ENCODE measurements at regions not wholly inside any gene's neighbourhood (a gene's known extent, or its start where the extent isn't known, plus 50 kb on each side); places are given as distances from the start of the nearest gene placed in this dataset.
"Not testable (repeated sequence)": the region's sequence is repeated elsewhere in the genome, so short reads cannot be mapped to it uniquely, and the experiment has no call there.

DNA sequence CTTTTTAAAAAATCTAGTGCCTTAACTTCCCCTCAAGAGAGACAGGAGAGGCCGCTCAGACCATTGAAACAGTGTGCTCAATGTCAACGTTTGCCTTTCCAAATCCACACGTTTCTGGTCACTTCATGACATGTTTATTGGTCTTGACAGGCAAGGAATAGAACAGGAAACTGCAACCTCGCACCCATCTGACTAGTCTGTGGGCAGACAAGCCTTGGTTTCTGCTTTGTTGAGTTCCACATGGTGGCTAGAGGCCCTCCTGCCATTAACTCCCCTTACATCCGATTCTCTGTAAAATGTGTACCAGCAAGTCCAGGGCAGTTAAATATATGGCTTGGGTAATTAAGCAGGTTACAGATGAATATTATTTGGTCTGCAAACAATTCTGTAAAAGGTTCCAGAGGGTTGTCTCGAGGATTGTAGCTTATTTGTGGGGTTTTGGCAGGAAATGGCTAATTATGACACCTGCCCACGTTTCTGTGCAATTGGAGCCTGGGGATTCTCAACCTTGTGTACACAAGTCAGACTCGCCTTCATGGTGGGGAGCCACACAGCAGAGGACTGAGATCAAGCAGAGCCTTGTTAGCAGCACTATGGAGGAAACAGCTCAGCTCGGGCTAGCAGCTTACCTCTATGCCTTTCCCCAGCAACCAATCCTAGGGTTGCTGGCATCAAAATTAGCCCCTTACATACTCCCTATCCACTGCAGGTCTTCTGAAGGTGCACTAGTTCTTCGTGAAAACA, 317.5 kb upstream of the IGF1R start:
- no peak for DNase-seq

DNA sequence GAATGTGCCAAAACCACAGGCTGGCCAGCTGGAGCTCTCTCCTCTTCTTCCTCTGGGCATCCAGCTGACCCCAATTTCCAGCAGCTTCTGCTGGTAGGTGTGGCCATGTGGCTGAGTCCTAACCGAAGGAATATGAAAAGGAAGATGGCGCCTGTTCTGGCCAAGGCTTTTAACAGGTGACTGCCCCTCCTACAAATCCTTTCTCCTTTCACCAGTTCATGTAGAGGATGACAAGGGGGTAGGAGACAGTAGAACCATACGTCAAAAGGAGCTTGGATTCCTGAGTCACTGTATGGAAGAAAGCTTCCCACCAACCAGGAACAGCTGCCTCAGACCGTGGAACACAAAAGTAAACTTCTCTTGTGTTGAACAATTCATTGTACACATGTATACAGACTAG, 316.7 kb upstream of the IGF1R start:
- no peak for DNase-seq

DNA sequence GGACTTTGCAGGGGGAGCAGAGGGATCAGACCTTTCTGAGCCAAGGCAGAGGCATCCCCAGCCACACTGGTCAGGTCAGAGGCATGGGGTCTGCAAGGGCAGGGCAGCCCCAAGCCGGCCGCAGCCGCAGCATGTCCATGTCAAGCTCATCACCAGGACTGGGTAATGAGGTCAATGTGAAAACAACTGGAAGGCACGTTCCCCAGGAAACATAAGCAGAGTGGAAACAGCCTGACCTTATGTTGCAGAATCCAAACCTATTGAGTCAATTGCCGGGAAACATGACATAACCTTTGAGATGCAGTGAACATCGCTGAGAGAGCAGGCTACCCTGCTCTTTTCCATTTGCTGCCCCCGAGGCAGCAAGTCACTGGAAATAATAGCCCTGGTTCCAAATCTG, 315.1 kb upstream of the IGF1R start:
- DNase-seq, result no peak

DNA sequence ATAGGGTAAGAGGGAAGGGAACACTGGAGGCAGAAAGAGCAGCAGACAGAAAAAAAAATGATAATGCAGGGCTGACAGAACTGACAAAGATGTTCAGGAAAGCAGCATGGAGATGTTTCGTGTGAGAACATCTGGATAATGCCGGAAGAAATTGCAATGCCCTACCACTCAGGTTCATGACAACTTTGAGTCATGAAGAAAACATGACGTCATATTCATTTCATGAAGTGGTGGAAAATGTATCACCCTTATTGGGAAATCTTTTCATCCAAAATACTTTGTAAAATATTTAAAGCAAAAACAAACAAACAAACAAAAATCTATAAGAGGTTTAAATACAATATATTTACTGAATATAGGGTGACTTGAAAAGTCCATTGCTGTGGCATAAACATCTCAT, 305.4 kb upstream of the IGF1R start:
- no peak for DNase-seq

DNA sequence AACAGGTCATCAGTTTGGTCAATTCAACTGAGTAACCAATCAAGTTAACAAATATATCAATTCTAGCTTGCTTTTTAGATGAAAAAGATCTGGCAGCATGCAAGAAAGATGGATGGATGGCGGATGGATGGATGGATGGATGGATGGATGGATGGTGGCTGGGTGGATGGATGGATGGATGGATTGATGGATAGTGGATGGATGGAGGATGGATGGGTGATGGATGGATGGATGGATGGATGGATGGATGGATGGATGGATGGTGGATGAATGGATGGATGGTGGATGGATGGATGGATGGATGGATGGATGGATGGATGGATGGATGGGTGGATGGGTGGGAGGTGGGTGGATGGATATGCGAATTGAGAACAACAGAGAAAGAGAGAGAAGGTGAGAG, 303.7 kb upstream of the IGF1R start:
- DNase-seq, result no peak

DNA sequence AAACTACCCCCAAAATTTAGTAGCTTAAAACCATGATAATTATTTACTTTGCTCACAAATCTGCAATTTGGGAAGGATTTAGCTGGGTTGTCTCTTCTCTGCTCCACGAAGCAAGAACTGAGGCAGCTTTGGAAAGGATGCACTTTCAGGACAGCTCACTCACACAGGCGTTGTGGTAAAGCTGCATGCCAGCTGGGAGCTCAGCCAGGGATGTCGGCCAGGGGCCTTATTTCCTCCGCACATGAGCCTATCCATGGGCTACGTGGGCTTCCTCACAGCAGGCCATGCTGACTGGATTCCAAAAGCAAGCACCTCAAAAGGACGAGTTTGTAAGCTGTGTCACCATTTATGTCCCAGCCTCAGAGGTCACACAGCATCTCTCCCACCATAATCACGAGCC, 301.3 kb upstream of the IGF1R start:
- no peak for DNase-seq

DNA sequence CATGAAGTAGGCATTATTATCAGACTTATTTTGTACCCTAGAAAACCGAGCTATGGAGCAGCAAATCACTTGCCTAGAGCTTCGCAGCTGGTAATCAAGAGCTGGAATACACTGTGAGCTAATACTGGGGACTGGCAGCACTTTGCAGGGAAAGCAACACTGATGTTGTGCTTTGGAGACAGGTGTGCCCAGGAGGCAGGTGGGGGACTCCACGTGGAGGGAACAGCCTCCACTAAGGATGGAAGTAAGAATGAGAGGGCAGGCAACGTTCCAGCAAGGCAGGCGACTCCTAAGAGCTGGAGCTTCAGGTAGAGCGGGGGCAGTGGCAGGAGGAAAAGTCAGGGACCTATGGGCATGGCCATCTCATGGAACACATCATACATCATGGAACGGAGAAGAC, 300.5 kb upstream of the IGF1R start:
- no peak for DNase-seq

DNA sequence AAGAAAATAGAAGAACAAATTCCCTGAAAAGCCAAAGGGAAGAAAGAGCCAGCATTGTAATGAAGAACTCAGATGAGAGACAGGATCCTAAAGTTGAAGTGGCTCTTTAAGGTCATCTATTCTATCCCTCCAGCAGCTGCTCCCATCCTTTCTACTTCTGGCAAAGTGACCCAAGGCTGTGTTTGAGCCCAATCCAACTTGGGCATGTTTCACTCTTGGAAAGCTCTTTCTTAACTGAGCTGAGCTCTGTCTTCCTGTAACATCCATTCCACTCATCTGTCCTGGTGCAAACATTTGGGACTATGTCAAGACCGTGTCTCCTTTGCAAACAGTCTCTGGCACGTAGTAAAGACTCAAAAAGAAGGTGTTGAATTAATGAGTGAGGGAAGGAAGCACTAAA, 298.1 kb upstream of the IGF1R start:
- DNase-seq, result no peak

DNA sequence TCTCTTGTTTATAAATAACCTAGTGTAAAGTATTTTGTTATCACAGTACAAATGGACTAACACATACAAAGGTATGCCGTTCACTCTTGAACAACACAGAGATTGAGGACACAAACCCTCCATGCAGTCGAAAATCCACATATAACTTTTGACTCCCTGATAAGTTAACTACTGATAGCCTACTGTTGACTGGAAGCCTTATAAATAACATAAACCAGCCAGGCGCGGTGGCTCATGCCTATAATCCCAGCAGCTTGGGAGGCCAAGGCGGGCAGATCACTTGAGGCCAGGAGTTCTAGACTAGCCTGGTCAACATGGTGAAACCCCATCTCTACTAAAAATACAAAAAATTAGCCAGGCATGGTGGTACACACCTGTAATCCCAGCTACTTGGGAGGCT, 290.1 kb upstream of the IGF1R start:
- DNase-seq, result not testable (repeated sequence)

DNA sequence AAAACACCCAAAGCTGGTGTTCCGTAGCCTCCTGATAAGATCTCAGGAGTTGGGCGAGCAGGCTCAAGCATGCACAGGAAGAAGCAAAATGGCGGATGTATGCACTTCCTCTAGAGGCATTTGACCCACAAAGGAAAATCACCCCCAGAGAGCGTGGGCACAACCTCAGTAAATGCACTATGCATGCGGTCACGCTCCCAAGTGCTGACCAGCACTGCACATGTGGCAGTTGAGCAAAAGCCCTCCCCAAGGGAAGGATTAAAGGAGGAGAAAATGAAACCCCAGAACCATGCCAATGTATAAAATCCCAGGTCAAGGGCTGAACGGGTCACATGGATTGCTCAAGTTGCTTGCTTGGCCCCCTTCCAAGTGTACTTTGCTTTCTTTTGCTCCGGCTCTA, 289.4 kb upstream of the IGF1R start:
- no peak for DNase-seq

DNA sequence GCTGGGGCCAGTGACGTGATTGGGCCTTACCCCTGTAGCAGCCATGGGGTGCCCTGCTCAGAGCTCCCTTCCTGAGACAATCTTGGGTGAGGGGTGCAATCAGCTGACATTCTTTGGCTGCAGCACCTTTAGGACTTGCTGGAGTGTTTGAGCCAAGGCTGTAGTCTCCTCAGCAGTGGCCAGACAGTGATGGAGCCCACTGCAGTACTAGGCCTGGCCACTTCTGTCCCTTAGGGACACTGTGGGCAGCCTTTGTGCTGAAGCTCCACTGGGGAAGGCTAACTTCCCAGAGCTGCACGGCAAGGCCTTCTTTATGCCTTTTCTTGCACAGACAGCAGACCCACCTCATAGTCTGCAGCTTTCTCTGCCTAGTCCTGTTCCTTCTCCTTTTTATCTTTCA, 284.9 kb upstream of the IGF1R start:
- DNase-seq, result no peak

DNA sequence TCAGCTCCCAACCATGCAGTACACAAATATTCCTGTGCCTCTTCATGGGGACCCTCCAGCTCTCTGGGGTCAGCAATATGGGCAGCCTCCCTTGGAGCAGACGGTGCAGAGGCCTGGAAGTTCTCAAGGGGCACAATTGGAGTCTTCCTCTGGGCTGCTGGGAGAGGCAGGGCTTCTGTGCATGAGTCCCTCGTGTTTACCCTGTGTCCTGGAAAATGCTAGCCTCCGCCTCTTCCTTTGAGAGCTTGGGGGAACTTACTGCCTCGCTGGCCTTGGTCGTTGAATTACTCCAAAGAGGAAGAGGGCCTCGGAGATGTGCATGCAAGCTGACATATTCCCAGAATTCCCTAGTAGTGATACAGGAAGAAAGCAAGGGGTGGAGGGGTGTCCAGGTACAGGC, 284.4 kb upstream of the IGF1R start:
- no peak for DNase-seq

DNA sequence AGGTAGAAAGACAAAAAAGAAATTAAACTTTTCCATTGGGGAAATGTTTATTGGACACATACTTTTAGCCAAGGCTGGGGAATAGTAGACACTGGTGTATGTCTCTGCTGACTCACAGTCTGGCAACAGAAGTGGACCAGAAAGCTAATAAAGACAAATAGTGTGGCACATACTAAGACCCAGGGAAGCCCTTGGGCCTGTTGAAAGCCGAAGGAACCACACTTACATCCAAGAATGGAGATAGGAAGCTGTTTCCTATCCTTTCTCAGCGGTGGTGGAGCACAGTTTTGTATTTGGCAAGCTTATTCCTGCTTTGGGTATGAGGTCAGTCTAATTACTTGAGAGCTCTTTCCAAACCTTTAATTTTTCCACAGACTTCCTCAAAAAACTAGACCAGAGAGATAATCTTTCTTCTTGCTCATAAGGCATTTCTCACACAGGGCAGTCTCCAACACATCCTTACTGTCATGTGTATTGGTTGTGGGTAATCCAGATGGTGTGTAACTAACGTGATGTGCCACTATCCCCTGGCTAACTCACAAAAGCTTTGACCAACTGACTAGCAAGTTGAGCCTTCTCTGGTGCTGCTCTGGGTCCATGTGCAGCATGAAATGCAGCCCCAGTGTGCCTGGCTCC, 279.1 kb upstream of the IGF1R start:
- no peak for DNase-seq

DNA sequence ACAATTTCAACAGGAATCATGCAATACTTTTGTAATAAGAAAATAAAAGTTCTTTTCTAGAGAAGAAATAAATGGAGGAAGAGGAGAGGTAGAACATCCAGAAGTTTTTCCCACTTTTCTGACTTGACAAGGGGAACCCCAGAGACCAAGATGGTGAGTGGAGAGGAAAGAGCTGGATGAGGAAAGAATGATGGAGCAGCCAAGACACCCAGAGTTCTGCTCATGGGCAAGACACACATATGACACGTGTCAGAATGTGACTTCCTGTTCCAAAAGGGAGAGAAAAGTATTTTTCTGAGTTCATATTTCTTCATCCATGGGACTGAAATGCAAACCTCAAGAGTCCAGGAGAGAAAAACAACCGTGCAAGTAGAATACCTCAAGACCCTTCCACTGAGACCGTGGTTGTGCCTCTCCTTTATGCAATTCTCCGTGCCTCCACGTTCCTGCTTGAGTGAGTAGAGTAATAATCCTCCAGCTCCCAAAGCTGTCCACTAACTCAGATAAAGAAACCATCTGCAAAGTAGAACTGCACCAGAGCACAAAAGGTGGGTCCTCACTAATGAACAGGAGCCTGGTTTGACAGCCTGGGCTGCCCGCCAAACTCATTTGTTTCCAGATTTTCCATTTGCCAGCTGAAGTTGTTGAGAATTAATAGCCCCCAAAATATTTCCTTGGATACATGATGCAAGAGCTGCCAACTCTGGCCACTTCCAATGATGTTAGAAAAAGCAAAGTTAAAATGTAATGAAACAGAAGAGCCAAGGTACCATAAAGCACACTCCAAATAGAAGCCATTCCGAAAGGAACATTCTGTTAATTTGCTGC, 272.6 kb upstream of the IGF1R start:
- no peak for DNase-seq

DNA sequence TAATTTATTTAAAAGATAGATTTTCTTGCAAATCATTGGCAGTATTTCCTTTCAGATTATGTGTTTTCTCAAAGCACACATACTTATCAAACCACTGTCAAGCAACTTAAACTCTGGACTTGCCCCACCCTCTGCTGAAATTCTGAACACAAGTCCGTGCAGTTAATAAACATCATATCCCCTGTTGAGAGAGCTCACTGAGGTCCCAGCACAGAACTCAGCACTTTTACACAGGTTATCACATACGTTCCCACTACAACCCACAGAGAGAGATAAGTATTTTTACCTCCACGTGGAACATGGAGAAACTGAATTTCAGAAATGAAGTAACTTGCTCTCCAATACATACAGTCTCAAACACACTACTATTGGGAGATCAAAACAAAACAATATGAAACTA, 267.6 kb upstream of the IGF1R start:
- no peak for DNase-seq

DNA sequence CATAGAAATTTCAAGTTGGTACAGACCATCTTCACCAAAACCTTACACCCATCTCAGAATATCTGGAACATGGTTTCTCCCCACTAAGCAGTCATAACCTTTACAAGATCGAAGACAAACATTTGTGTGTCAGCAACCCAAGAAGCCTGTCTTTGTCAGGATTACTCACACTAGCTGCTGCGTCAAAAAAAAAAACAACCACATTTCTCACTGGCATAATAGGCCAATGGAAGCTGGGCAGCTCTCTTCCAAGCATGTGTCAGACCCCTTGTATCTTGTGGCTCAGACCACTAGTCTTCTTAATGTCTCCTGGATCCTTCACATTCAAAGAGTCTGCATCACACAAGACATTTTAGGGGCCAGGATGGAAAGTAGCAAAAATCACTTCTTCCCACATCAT, 266.9 kb upstream of the IGF1R start:
- no peak for DNase-seq

DNA sequence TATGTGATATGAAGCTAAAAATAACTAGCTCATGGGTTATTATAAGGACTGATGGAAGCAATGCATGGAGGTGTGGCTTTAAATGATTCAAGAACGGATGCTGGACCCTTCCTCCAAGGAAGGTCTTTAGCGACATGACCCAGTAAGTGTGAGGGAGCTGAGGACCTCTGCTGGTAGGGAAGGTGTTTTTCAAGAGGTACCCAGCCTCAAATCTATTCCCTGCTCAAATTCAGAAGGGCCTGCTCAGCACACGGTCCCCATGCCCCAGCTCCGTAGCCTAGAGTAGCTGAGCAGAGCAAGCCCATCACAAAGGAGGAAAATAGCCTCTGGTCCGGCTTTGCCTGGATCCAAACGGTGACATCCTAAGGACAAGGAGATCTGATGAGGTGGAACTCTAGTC, 266.2 kb upstream of the IGF1R start:
- no peak for DNase-seq

DNA sequence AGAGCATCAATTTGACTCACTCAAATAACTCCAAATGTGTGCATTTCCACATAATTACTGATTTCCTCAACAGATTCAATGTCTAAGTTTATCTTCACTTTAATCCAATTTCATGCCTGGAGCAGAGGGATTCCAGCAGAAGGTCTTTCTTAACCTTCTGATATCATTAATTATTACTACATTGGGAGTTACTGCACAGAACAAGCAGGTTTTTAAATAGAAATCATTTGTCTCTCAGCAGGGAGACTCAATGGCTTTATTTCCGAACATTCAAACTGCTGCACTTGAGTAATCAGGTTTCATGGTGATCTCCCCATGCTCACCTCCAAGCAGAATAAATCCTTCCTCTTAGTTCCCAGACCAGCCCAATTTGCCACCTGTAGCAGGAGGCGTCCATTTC, 264.8 kb upstream of the IGF1R start:
- no peak for DNase-seq

DNA sequence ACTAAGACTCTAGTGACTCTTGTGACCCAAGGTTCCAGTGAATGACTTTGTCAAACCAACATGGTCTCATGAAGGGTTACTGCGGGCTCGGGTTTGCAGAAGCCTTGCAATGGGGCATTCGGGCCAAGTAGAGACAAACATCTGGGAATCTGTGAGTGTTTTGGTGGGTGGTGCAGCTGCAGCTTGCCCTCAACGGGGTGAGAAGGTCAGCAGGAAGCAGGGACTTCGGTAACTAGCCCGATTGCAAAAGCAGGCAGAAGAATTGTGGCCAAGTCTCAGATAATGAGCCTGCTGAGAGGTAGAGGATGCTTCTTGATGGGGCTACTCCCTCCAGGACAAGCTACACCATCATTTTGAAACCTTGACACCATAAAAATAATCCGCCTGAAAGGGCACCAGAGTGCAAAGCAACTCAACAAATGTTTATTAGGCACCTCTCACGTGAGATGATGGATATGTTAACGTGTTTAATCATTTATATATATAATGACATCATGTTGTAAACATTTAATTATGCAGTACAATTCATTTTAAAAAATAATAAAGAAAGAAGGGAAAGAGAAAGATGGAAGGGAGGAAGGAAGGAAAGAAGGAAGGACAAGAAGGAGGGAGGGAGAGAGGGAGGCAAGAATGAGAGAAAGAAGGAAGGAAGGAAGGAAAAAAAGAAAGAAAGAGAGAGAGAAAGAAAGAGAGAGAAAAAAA, 263.9 kb upstream of the IGF1R start:
- no peak for DNase-seq

DNA sequence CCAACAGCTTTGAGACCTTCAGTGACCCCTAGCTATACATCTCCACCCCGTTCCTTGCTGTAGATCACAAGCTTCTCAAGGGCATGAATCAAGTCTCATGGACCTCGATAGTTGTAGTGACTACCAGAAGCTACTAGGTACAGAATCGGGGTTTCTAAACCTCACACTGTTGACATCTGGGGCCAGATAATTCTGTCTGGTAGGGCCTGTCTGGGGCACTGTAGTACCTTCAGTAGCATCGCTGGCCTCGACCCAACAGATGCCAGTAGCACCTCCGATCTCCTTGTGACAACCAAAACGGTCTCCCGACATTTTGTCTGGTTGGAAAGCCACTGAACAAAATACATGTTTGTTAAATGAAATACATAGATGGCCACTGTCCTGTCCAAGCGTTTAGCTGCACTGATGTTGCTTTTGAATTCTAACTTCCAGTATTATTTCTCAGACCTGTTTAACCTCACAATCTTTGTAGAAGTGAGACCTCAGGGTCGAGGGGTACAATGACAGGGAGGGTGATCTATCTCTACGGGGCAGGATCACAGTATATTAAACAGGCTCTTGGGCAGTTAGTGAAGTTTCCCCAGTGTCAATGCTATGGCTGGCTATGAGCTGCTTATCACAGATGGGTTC, 262.5 kb upstream of the IGF1R start:
- DNase-seq, result no peak

DNA sequence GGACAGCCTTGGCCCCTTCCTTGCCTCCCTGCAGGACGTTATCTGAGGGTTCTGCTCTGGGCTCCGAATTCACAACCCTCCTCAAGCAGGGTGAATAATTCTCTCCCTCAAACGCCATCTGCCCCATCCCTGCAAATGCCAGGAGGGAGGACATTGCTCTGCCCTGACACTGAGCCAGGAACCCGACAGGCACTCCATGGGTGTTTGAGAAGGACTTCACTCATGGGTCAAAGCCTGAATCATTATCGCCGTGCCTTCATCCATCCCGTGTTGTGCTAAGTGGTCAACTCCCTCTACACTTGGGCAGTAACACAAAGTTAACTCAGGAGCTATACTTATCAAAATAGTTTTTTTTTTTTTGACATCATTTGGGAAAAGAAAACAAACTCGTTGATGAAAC, 261.8 kb upstream of the IGF1R start:
- no peak for DNase-seq

DNA sequence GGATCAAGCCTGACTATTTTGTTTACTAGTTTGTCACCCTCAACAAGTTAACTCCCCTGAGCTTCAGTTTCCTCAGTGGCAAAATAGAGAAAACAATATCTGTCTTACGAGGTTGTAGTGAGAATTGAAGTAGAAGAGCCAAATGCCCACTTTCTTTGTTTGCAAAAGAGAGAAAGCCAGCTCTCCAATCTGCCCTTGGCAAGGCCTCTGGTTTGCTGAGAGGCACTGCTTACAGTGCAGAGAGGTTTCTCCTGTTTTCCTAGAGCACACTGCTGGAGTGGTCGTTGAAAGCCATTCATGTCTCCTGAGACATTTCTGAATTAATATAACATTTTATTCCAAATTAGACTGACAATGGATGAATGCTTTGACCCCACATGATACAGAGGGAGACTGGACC, 260.5 kb upstream of the IGF1R start:
- DNase-seq, result no peak

DNA sequence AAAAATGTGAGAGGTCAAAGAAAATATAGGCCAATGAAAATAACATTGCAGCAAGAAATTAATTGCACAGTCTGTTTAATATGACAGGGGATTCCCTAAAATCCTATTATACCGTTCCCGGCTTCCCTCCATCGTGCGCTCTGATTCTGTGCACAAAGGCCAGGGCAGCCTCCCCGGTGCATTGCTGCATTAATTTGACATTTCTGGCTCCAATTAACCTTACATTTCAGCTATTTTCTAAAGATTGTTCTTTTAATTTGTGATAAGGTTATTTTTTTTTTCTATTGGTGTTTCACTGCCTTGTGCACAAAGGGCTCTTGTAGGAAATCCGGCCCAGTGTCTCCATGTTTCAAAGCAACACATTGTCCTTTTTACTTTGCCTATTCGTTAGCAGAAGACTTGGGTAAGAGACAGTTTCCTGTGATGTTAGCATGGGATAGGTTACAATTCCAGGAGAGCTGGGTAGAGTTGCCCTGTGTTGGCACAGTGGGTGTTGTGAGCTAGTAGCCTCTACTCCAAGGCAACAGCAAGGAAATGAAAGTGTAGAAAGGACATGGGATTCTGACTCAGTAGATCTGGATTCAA, 257.3 kb upstream of the IGF1R start:
- DNase-seq, result no peak

Measured in RPMI8226 (cell line).